ENCODE measurements at regions not wholly inside any gene's neighbourhood (a gene's known extent, or its start where the extent isn't known, plus 50 kb on each side); places are given as distances from the start of the nearest gene placed in this dataset.
"Not testable (repeated sequence)": the region's sequence is repeated elsewhere in the genome, so short reads cannot be mapped to it uniquely, and the experiment has no call there.

DNA sequence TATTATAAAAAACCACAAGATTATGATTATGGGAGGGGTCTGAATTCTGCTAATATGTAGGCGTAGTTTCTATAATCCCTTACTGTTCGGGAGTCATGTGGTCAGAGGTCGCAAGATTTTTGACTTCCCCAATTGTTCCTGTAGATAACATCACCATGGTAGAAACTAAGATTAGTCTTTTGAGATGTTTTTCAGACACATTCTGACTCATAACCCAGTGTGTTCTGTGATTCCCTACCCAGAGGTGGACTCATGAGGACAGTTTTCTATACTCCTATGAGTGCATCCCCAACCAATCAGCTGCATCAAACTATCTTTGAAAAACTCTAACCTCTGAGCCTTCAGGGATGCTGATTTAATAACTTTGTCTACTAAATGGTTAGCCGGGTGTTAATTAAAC lies 175.5 kb downstream of the RFPL4B start:
- no peak for DNase-seq

- DNase-seq = no peak
These were observed 176.9 kb downstream of the RFPL4B start for GRCh38 chr6:112524071-112524470.

DNA sequence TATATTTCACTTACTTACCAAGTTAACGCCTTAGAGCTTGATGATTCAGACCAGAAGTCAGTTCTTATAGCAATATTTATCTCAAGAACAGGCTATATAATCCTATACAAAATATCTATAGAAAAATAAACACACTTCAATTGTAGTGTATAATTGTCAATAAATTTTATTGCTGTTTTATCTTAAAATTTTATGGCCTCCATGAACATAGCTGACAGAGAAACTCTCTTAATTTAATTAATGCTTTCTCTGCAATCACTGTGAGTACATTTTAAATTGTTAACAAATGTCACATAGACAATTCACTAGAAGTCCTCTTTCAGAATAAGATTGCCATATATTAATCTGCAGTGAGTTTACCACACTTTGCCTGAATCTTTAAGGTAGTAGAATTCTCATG lies 178.6 kb downstream of the RFPL4B start:
- no peak for DNase-seq

DNA sequence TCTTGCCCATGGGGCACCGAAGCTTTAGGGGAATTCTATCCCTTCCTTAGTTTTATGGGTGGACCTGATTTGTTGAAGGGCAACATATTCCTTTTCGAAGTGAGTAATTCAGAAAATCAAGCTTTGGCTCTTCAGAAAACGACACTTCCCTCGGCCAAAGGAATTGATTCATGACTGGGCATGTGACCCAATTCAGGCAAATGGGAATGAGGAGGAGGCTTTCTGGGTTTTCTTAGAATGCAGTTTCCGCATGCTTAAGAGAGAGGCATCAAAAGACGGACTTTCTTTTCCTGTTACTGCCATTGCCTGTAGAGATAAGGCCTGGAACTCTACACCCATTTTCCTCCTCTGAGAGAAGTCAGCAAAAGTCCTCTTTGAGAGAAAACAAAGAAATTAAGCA lies 179.5 kb downstream of the RFPL4B start:
- DNase-seq = no peak

GRCh38 chr6:112528306-112528705 lies 181.2 kb downstream of the RFPL4B start:
- not testable (repeated sequence) for DNase-seq

GRCh38 chr6:112535816-112536215 lies 188.7 kb downstream of the RFPL4B start:
- DNase-seq = no peak

- no peak for DNase-seq
These were observed 192.2 kb downstream of the RFPL4B start for GRCh38 chr6:112539355-112539754.

GRCh38 chr6:112541847-112542246 lies 194.7 kb downstream of the RFPL4B start:
- DNase-seq = not testable (repeated sequence)

DNA sequence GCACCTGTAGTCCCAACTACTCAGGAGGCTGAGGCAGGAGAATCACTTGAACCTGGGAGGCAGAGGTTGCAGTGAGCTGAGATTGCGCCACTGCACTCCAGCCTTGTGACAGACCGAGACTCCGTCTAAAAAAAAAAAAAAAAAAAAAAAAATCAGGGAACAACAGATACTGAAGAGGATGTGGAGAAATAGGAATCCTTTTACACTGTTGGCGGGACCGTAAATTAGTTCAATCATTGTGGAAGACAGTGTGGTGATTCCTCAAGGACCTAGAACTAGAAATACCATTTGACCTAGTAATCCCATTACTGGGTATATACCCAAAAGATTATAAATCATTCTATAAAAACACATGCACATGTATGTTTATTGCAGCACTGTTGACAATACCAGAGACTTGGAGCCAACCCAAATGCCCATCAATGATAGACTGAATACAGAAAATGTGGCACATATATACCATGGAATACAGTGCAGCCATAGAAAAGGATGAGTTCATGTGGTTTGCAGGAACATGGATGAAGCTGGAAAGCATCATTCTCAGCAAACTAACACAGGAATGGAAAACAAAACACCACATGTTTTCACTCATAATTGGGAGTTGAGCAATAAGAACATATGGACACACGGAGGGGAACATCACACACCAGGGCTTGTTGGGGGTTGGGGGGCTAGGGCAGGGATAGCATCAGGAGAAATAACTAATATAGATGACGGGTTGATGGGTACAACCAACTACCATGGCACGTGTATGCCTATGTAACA lies 200.4 kb downstream of the RFPL4B start:
- DNase-seq = not testable (repeated sequence)

GRCh38 chr6:112549749-112550148 lies 202.6 kb downstream of the RFPL4B start:
- DNase-seq = no peak

DNA sequence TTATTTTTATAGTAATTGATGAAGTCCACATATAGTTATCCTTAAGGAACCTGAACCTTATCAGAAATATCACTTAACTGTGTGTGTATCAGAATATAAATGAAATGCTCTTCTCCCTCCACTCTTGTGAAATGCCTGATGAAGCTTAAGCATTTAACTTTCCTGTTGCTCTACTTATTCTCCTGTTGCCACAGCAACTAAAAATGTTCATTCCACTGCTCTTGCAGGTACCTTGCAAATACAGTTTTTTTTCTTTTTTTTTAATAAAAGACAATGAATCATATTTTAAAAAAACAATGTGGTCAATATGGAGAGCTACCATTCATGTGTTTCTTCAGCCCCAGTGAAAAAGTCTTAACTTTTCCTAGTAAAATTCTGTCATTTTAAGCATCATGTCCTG lies 210.3 kb downstream of the RFPL4B start:
- no peak for DNase-seq

DNA sequence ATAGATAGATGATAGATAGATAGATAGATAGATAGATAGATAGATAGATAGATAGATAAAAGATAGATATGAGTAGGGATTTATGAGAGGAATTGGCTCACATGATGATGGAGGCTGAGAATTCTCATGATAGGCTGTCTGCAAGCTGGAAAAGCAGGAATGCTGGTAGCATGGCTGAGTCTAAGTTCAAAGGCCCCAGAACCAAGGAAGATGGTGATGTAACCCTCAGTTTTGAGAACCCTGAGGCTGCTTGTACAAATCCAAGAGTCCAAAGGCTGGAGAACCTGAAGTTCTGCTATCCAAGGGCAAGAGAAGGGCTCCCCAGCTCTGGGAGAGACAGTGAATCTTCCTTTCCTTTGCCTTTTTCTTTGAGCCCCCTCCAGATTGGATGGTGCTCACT lies 210.8 kb downstream of the RFPL4B start:
- no peak for DNase-seq

- no peak for DNase-seq
These were observed 213.5 kb downstream of the RFPL4B start for GRCh38 chr6:112560651-112561050.

GRCh38 chr6:112562301-112563231 lies 215.4 kb downstream of the RFPL4B start:
- DNase-seq = no peak

GRCh38 chr6:112563368-112563767 lies 216.2 kb downstream of the RFPL4B start:
- no peak for DNase-seq

DNA sequence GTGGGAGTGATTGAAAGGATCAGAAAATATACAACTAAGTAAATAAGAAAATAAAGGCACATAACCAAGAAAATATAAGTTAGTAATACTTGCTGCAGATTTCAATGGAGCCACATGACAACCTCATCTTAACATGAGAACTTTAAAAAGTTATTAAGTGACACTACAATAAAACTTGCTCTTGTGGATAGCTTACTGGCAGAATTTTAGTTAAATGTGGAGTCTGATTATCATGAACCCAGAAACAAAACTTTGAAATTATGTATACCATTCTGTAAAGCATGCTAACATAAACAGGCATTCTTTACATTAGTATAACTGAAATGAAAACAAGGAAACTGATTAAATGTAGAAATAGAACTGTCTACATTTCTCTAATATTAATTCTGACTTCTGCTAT lies 220.9 kb downstream of the RFPL4B start:
- DNase-seq = no peak

DNA sequence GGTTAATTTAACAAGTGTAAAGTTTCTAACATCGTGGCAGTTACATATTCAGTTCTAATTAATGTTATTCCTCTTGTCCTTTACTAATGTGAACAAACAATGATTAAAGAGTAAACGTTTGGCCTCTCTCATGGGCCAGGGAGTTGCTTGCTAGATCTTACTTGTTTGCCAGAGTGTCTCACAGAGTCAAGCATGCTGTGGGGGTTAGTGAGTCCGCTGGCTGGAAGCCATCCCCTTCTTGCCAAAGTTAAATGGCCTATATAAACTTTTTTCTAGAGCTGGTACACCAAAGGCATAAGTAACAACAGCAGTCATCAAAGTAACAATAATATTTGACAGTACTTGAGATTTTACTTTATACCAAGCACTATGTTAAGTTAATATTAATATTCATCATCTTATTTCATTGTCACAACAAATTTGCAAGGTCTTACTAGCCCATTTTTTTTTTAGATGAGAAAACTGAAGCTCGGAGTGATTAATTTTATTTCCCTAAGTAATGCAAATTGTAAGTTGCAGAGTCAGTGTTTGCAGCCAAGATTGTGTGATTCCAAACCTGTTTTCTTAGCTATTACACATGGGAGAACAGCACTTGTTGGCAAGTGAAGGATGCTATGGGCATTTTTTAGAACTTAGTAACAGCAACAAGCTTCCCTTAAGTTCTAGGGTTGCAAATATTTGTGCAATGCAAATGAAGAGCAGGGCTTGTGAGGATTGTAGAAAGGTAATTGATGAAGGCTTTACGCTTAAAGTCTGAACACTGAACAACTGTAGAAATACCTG lies 224.5 kb downstream of the RFPL4B start:
- no peak for DNase-seq

- DNase-seq = no peak
These were observed 227.1 kb downstream of the RFPL4B start for GRCh38 chr6:112574190-112574589.

GRCh38 chr6:112575309-112575834 lies 228.2 kb downstream of the RFPL4B start:
- no peak for DNase-seq

DNA sequence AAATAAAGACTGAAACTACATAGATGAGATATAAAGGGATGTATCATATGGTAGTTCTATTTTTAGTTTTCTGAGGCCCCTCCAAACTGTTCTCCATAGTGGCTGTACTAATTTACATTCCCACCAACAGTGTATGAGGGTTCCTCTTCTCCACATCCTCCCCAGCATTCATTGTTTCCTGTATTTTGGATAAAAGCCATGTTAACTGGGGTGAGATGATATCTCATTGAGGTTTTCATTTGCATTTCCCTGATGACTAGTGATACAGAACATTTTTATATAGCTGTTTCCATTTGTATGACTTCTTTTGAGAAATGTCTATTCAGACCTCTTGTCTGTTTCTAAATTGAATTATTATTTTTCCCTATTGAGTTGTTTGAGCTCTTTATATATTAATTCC lies 229.3 kb downstream of the RFPL4B start:
- no peak for DNase-seq

GRCh38 chr6:112579601-112580000 lies 232.5 kb downstream of the RFPL4B start:
- no peak for DNase-seq

- no peak for DNase-seq
These were observed 233.9 kb downstream of the RFPL4B start for GRCh38 chr6:112581015-112581414.

DNA sequence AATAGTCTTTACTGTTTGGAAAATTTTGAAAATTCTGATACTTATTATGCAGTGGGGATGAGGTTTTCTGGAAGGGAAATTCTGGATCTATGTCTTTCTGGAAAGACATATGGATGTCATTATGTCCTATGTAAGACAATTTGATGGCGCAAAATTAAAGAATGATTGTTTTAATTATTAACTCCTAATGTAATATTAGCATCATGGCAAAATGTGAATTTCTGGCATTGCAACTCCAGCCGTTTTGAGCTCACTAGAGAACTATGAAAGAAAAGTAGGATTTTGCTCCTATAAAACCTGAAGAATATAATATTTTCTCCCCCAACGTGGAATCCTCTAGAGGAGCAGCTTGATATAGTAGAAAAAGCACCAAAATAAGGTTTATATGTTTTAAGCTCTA lies 243.2 kb downstream of the RFPL4B start:
- no peak for DNase-seq
